Liver (tissue), 7 donors: ENCODE measurements at regions not wholly inside any gene's neighbourhood (a gene's known extent, or its start where the extent isn't known, plus 50 kb on each side); places are given as distances from the start of the nearest gene placed in this dataset.

Experiments used
- DNase-seq: peaks from one replicate; pipeline ENCODE4 v3.0.0-alpha.2; 2017; ENCODE audit warnings: low spot score
- H3K27ac ChIP-seq, 2 donors: one replicate each; pipeline ENCODE4 v1.7.0; 2013; ENCODE audit warnings: inconsistent platforms in 2 of 2, low read length in 2 of 2, control low read depth in 1 of 2, low read depth in 1 of 2, mild to moderate bottlenecking in 1 of 2
- H3K27me3 ChIP-seq, 4 donors: one replicate each; pipeline versions ENCODE4 v1.6.1 to v1.7.0; 2013; ENCODE audit warnings: low read length in 3 of 4, inconsistent platforms in 1 of 4, mild to moderate bottlenecking in 1 of 4, moderate library complexity in 1 of 4; ENCODE audit not compliant: control insufficient read depth in 4 of 4, insufficient read depth in 4 of 4
- H3K36me3 ChIP-seq, 4 donors: one replicate each; pipeline versions ENCODE4 v1.6.1 to v1.7.0; 2013; ENCODE audit warnings: low read length in 3 of 4, mild to moderate bottlenecking in 3 of 4, low read depth in 1 of 4, moderate library complexity in 1 of 4; ENCODE audit not compliant: control insufficient read depth in 4 of 4, insufficient read depth in 3 of 4
- H3K4me1 ChIP-seq, 4 donors: one replicate each; pipeline versions ENCODE4 v1.6.1 to v1.7.0; 2013; ENCODE audit warnings: low read length in 3 of 4, mild to moderate bottlenecking in 3 of 4, moderate library complexity in 1 of 4; ENCODE audit not compliant: control insufficient read depth in 4 of 4, insufficient read depth in 4 of 4
- H3K4me3 ChIP-seq, 3 donors: one replicate each; pipeline versions ENCODE4 v1.6.1 to v1.7.0; 2013; ENCODE audit warnings: low read length in 3 of 3, control low read depth in 1 of 3, low read depth in 1 of 3, mild to moderate bottlenecking in 1 of 3
- H3K9ac ChIP-seq, 2 donors: one replicate each; pipeline ENCODE4 v1.7.0; 2013; ENCODE audit warnings: low read length in 2 of 2, mild to moderate bottlenecking in 2 of 2, moderate library complexity in 2 of 2, control low read depth in 1 of 2, low read depth in 1 of 2
- H3K9me3 ChIP-seq, 4 donors: one replicate each; pipeline versions ENCODE4 v1.6.1 to v1.7.0; 2013; ENCODE audit warnings: low read length in 3 of 4; ENCODE audit not compliant: control insufficient read depth in 4 of 4
- EGR1 ChIP-seq, 2 donors: IDR thresholded peaks; 2 replicates each; pipeline ENCODE4 v1.6.1; 2016 to 2018; ENCODE audit warnings: antibody characterized with exemption in 2 of 2, low read depth in 2 of 2
- FOXA1 ChIP-seq: IDR thresholded peaks from 2 replicates; pipeline ENCODE4 v1.6.1; 2016; ENCODE audit warnings: antibody characterized with exemption
- FOXA2 ChIP-seq: IDR thresholded peaks from 2 replicates; pipeline ENCODE4 v1.6.1; 2016; ENCODE audit warnings: antibody characterized with exemption
- GABPA ChIP-seq, 2 donors: IDR thresholded peaks in 1 of 2; conservative IDR thresholded peaks in 1 of 2; 2 replicates each; pipeline ENCODE4 v1.6.1; 2016; ENCODE audit warnings: antibody characterized with exemption in 2 of 2, mild to moderate bottlenecking in 1 of 2, moderate library complexity in 1 of 2
- HNF4A ChIP-seq, 2 donors: conservative IDR thresholded peaks; 2 replicates each; pipeline ENCODE4 v1.6.1; 2016; ENCODE audit warnings: antibody characterized with exemption in 2 of 2, mild to moderate bottlenecking in 2 of 2
- HNF4G ChIP-seq: IDR thresholded peaks from 2 replicates; pipeline ENCODE4 v1.6.1; 2016; ENCODE audit warnings: antibody characterized with exemption
- JUND ChIP-seq, 2 donors: IDR thresholded peaks; 2 replicates each; pipeline ENCODE4 v1.6.1; 2016; ENCODE audit warnings: antibody characterized with exemption in 2 of 2
- NR2F2 ChIP-seq: IDR thresholded peaks from 2 replicates; pipeline ENCODE4 v1.6.1; 2016; ENCODE audit warnings: antibody characterized with exemption
- RAD21 ChIP-seq, 2 donors: IDR thresholded peaks; 2 replicates each; pipeline ENCODE4 v1.6.1; 2016; ENCODE audit warnings: antibody characterized with exemption in 2 of 2, mild to moderate bottlenecking in 2 of 2
- RXRA ChIP-seq, 2 donors: IDR thresholded peaks; 2 replicates each; pipeline ENCODE4 v1.6.1; 2017 to 2018; ENCODE audit warnings: antibody characterized with exemption in 2 of 2, mild to moderate bottlenecking in 1 of 2
- SP1 ChIP-seq: IDR thresholded peaks from 2 replicates; pipeline ENCODE4 v1.6.1; 2018; ENCODE audit warnings: antibody characterized with exemption, mild to moderate bottlenecking
- TAF1 ChIP-seq: conservative IDR thresholded peaks from 2 replicates; pipeline ENCODE4 v1.6.1; 2016; ENCODE audit warnings: antibody characterized with exemption, mild to moderate bottlenecking
- YY1 ChIP-seq: IDR thresholded peaks from 2 replicates; pipeline ENCODE4 v1.6.1; 2016; ENCODE audit warnings: antibody characterized with exemption, mild to moderate bottlenecking
- TF ChIP-seq, protein P1 (sequence below): IDR thresholded peaks from 2 replicates; pipeline ENCODE4 v1.6.1; 2016; ENCODE audit warnings: antibody characterized with exemption, mild to moderate bottlenecking
- TF ChIP-seq, protein P2 (sequence below): fragments of 150-350 bp; IDR thresholded peaks from 2 replicates; pipeline ENCODE4 v1.5.1; 2017; ENCODE audit warnings: improper control_type of control experiment, low read depth, low read length; ENCODE audit not compliant: missing input control
- TF ChIP-seq, protein P3 (sequence below): IDR thresholded peaks from 2 replicates; pipeline ENCODE4 v1.6.1; 2016; ENCODE audit warnings: antibody characterized with exemption
- TF ChIP-seq, protein P4 (sequence below): IDR thresholded peaks from 2 replicates; pipeline ENCODE4 v1.6.1; 2016; ENCODE audit warnings: antibody characterized with exemption
- TF ChIP-seq, protein P5 (sequence below): IDR thresholded peaks from 2 replicates; pipeline ENCODE4 v1.6.1; 2016; ENCODE audit warnings: antibody characterized with exemption
- donor health status: healthy.
- donor health status: healthy.
- donor health status: healthy.
- donor health status: healthy.

DNA sequence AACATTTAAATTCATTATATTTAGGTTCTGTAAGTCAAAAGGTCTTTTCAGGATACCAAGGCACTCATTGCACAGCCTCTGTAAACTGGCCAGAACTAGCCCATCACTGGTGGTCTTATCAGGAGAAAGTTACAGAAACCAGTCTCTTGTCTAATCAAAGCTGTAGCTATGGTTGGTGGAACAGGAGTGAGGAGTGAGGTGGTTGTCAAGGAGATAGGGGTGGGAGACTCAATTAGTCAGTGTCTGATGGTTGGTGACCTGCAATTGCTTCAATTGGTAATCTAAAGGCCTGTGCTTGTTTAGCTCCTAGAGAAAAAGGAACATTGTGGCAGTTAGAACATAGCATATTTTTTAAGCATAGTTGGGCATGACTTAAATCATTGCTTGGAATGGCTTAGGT lies 458.6 kb upstream of the CDH2 start:
- Histone ChIP-seq H3K36me3 (no peaks in the 10 kb centered on the region), H3K9me3 (no peaks in the 10 kb centered on the region), H3K9ac (no peak overlapping the region), H3K27ac (no peak overlapping the region), H3K27me3 (no peaks in the 10 kb centered on the region), H3K4me1 (no peaks in the 10 kb centered on the region), H3K4me3 (no peak overlapping the region)
- no peak for DNase-seq
- TF ChIP-seq JUND (IDR thresholded peaks at IDR 0.05) (no peak), SP1 (no peak), RAD21 (IDR thresholded peaks at IDR 0.05) (no peak), FOXA1 (no peak), GABPA (IDR thresholded peaks at IDR 0.05 in 1 of 2, conservative IDR thresholded peaks at IDR 0.05 in 1 of 2) (no peak), HNF4G (no peak), NR2F2 (no peak), TAF1 (no peak), EGR1 (IDR thresholded peaks at IDR 0.05; ENCODE audit: low read depth in 2 of 2) (no peak), YY1 (no peak), HNF4A (conservative IDR thresholded peaks at IDR 0.05) (no peak), FOXA2 (no peak), RXRA (IDR thresholded peaks at IDR 0.05) (no peak)
- TF ChIP-seq, protein P1, sequence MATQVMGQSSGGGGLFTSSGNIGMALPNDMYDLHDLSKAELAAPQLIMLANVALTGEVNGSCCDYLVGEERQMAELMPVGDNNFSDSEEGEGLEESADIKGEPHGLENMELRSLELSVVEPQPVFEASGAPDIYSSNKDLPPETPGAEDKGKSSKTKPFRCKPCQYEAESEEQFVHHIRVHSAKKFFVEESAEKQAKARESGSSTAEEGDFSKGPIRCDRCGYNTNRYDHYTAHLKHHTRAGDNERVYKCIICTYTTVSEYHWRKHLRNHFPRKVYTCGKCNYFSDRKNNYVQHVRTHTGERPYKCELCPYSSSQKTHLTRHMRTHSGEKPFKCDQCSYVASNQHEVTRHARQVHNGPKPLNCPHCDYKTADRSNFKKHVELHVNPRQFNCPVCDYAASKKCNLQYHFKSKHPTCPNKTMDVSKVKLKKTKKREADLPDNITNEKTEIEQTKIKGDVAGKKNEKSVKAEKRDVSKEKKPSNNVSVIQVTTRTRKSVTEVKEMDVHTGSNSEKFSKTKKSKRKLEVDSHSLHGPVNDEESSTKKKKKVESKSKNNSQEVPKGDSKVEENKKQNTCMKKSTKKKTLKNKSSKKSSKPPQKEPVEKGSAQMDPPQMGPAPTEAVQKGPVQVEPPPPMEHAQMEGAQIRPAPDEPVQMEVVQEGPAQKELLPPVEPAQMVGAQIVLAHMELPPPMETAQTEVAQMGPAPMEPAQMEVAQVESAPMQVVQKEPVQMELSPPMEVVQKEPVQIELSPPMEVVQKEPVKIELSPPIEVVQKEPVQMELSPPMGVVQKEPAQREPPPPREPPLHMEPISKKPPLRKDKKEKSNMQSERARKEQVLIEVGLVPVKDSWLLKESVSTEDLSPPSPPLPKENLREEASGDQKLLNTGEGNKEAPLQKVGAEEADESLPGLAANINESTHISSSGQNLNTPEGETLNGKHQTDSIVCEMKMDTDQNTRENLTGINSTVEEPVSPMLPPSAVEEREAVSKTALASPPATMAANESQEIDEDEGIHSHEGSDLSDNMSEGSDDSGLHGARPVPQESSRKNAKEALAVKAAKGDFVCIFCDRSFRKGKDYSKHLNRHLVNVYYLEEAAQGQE = no peak
- TF ChIP-seq, protein P2, sequence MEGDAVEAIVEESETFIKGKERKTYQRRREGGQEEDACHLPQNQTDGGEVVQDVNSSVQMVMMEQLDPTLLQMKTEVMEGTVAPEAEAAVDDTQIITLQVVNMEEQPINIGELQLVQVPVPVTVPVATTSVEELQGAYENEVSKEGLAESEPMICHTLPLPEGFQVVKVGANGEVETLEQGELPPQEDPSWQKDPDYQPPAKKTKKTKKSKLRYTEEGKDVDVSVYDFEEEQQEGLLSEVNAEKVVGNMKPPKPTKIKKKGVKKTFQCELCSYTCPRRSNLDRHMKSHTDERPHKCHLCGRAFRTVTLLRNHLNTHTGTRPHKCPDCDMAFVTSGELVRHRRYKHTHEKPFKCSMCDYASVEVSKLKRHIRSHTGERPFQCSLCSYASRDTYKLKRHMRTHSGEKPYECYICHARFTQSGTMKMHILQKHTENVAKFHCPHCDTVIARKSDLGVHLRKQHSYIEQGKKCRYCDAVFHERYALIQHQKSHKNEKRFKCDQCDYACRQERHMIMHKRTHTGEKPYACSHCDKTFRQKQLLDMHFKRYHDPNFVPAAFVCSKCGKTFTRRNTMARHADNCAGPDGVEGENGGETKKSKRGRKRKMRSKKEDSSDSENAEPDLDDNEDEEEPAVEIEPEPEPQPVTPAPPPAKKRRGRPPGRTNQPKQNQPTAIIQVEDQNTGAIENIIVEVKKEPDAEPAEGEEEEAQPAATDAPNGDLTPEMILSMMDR = no peak
- TF ChIP-seq, protein P3, sequence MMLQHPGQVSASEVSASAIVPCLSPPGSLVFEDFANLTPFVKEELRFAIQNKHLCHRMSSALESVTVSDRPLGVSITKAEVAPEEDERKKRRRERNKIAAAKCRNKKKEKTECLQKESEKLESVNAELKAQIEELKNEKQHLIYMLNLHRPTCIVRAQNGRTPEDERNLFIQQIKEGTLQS = no peak
- TF ChIP-seq, protein P4, sequence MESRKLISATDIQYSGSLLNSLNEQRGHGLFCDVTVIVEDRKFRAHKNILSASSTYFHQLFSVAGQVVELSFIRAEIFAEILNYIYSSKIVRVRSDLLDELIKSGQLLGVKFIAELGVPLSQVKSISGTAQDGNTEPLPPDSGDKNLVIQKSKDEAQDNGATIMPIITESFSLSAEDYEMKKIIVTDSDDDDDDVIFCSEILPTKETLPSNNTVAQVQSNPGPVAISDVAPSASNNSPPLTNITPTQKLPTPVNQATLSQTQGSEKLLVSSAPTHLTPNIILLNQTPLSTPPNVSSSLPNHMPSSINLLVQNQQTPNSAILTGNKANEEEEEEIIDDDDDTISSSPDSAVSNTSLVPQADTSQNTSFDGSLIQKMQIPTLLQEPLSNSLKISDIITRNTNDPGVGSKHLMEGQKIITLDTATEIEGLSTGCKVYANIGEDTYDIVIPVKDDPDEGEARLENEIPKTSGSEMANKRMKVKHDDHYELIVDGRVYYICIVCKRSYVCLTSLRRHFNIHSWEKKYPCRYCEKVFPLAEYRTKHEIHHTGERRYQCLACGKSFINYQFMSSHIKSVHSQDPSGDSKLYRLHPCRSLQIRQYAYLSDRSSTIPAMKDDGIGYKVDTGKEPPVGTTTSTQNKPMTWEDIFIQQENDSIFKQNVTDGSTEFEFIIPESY = no peak
- TF ChIP-seq, protein P5, sequence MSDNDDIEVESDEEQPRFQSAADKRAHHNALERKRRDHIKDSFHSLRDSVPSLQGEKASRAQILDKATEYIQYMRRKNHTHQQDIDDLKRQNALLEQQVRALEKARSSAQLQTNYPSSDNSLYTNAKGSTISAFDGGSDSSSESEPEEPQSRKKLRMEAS = no peak

DNA sequence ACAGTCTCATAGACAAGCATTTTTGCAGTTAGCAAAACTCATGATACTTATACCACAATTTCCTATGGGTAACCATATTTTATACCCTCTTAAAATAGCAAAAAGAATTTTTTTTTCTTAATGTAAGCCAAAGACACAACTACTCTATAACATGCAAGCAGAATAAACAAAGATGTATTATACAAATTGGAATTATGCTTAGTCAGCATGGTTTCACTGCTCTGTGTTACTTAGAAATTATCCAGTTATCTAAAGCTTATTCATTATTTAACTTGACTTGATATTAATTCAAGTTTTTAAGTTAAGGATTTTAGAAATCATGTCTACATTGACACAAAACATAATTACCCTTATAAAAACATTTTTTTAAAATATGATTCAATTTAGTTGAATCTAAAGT lies 449.8 kb upstream of the CDH2 start:
- TF ChIP-seq RAD21 (IDR thresholded peaks at IDR 0.05) (no peak), NR2F2 (no peak), JUND (IDR thresholded peaks at IDR 0.05) (no peak), SP1 (no peak), TAF1 (no peak)
- TF ChIP-seq, protein P2 = no peak
- TF ChIP-seq, protein P5 = no peak
- TF ChIP-seq, protein P4 = no peak
- TF ChIP-seq, protein P3 = no peak
- Histone ChIP-seq H3K27ac (no peak overlapping the region), H3K9ac (no peak overlapping the region), H3K4me3 (no peak overlapping the region), H3K27me3 (no peaks in the 10 kb centered on the region), H3K36me3 (no peaks in the 10 kb centered on the region), H3K4me1 (no peaks in the 10 kb centered on the region), H3K9me3 (no peaks in the 10 kb centered on the region)
- no peak for DNase-seq
